ENCODE measurements at regions not wholly inside any gene's neighbourhood (a gene's known extent, or its start where the extent isn't known, plus 50 kb on each side); places are given as distances from the start of the nearest gene placed in this dataset.

- no peak for DNase-seq (ENCODE audit: low spot score)
- H3K27me3 ChIP-seq (replicated peaks; ENCODE audit: insufficient read depth) = no peaks in the 10 kb centered on the region
- no peak for TF ChIP-seq CTCF (IDR thresholded peaks at IDR 0.05)
- no peaks in the 10 kb centered on the region for H3K9me3 ChIP-seq
- H3K36me3 ChIP-seq = no peaks in the 10 kb centered on the region
- no peak overlapping the region for H3K27ac ChIP-seq
- H3K4me3 ChIP-seq = no peak overlapping the region
- H3K4me1 ChIP-seq (ENCODE audit: control insufficient read depth in 1 of 2, low read depth in 2 of 2) = no peaks in the 10 kb centered on the region
- ATAC-seq (ENCODE audit: insufficient number of reproducible peaks, low FRiP score, low read depth) = no peak
Observed at GRCh38 chr18:37702841-37703240, 137.2 kb upstream of the CELF4 start.

- ATAC-seq (ENCODE audit: insufficient number of reproducible peaks, low FRiP score, low read depth) = no peak
Observed at GRCh38 chr18:37701967-37702366, 136.4 kb upstream of the CELF4 start.

GRCh38 chr18:37698508-37699040, 133.0 kb upstream of the CELF4 start:
- Histone ChIP-seq H3K4me3 (no peak overlapping the region), H3K4me1 (ENCODE audit: control insufficient read depth in 1 of 2, low read depth in 2 of 2) (no peaks in the 10 kb centered on the region), H3K27me3 (replicated peaks; ENCODE audit: insufficient read depth) (no peaks in the 10 kb centered on the region), H3K9me3 (no peaks in the 10 kb centered on the region), H3K36me3 (no peaks in the 10 kb centered on the region), H3K27ac (no peak overlapping the region)
- no peak for TF ChIP-seq CTCF (IDR thresholded peaks at IDR 0.05)
- ATAC-seq (ENCODE audit: insufficient number of reproducible peaks, low FRiP score, low read depth) (no peak), DNase-seq (ENCODE audit: low spot score) (no peak)

More at GRCh38 chr18:37701967-37702366, 136.4 kb upstream of the CELF4 start:
- Histone ChIP-seq H3K9me3 (no peaks in the 10 kb centered on the region), H3K27ac (no peak overlapping the region), H3K4me1 (ENCODE audit: control insufficient read depth in 1 of 2, low read depth in 2 of 2) (no peaks in the 10 kb centered on the region), H3K36me3 (no peaks in the 10 kb centered on the region), H3K27me3 (replicated peaks; ENCODE audit: insufficient read depth) (no peaks in the 10 kb centered on the region), H3K4me3 (no peak overlapping the region)
- no peak for TF ChIP-seq CTCF (IDR thresholded peaks at IDR 0.05)
- DNase-seq (ENCODE audit: low spot score) = no peak

GRCh38 chr18:37694516-37694915, 128.9 kb upstream of the CELF4 start:
- DNase-seq (ENCODE audit: low spot score) (no peak), ATAC-seq (ENCODE audit: insufficient number of reproducible peaks, low FRiP score, low read depth) (no peak)
- TF ChIP-seq CTCF (IDR thresholded peaks at IDR 0.05) = no peak
- Histone ChIP-seq H3K4me1 (ENCODE audit: control insufficient read depth in 1 of 2, low read depth in 2 of 2) (no peaks in the 10 kb centered on the region), H3K4me3 (no peak overlapping the region), H3K9me3 (no peaks in the 10 kb centered on the region), H3K36me3 (no peaks in the 10 kb centered on the region), H3K27me3 (replicated peaks; ENCODE audit: insufficient read depth) (no peaks in the 10 kb centered on the region), H3K27ac (no peak overlapping the region)

GRCh38 chr18:37691162-37691561, 125.6 kb upstream of the CELF4 start:
- Histone ChIP-seq H3K4me1 (ENCODE audit: control insufficient read depth in 1 of 2, low read depth in 2 of 2) (no peaks in the 10 kb centered on the region), H3K4me3 (no peak overlapping the region), H3K27ac (no peak overlapping the region), H3K9me3 (no peaks in the 10 kb centered on the region), H3K27me3 (replicated peaks; ENCODE audit: insufficient read depth) (no peaks in the 10 kb centered on the region), H3K36me3 (no peaks in the 10 kb centered on the region)
- DNase-seq (ENCODE audit: low spot score) (no peak), ATAC-seq (ENCODE audit: insufficient number of reproducible peaks, low FRiP score, low read depth) (no peak)
- TF ChIP-seq CTCF (IDR thresholded peaks at IDR 0.05) = no peak
